NCI-H526 (cell line): ENCODE measurements at regions not wholly inside any gene's neighbourhood (a gene's known extent, or its start where the extent isn't known, plus 50 kb on each side); places are given as distances from the start of the nearest gene placed in this dataset.

Experiments used
- DNase-seq, 2 experiments: peaks; one replicate each; lab custom pipeline; 2025; lab: John Stamatoyannopoulos, UW

DNA sequence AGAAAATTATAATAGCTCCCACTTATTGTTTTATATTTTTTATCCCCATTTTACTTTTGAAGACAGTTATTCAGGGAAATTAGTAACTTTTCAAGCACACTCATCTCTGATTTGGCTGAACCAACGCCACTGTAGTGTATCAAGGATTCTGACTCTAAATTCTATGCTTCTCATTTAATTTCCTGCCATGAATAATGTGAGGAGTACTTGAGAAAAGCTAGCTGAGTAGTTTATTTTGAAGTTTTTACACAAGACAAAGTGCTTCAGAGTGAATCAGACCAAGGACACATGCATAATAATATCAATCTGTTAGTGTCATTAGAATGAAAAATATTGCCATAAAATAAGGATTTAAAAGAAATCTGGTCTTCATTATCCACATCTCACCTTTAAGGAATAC, 329.9 kb downstream of the SLITRK6 start:
- DNase-seq: no peak

DNA sequence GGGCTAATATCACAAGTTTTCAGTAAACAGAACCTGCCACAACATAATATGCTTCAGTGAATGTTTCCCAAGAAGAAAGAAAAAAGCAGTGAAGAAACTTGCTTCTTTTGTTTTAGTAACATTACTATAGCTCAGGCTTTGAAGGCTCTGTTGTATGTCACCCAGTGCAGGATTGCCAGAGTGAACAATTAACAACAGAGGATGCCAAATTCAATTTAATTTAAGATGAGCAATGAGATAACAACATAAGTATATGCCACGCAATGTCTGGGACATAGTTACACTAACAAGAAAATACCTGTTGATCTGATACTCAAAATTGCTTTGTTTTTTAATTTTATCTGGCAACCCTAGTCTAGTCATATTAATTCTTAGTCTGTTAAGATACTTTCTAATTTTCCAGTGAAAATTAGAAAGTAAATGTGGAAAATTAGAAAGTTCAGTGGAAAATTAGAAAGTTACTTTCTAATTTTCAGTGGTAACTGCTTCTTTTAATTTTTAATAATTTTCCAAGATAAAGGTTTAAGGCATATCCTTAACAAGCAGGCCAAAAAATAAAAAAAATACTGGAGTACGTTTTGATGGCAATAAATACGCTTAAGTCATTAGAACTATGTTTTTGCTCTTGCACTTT, 336.3 kb downstream of the SLITRK6 start:
- no peak for DNase-seq

DNA sequence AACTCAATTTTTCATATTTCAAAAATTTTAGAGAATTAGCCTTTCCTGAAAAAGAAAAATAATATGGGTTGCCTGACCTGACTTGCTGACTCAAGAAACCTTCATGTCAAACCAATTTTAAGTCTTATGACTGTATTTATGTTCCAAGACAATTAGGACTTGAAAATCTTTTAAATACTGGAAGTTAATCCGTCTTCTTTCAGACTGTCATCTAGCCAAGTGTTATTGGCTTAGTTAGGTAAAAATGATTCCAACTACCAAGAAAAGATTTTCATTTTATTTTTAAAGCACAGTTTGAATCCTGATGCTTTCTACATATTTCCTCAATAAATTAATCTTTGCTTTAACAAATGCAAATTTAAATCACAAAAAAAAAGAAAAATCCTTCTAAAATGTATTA, 337.6 kb downstream of the SLITRK6 start:
- no peak for DNase-seq

DNA sequence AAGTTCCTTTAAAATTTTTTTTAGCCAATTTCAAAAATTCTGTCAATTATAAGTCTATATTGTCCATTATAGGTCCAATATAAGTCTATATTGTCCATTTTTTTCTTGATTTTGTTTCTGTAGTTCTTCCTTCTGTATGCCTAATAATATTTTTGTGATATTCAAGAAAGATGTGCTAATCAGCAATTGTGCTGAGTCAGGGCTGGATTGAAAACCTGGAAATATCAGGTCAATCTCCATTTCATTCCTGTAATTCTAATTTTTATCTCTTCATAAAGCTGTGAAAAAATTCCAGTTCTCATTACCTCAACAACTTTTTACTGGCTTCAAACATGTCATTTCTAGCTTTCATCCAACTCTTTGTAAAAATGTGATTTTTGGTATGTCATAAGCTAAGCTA, 353.7 kb downstream of the SLITRK6 start:
- DNase-seq: no peak

DNA sequence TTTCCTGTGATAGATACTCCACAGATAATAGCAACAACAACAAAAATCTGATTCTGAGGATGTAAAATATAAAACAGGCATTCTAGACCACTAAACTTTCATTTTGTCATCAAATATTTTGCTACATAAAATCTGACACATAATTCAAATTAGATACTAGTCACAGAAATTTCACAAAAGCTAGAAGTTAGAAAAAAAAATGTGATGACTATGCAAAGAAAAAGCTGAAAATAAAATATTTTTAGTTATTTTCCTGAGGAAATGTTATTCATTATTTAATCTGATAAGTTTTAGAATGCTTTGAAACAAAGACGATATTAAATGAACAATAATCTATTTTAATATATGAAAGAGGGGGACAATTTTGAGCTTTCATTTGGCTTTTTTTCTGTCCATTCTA, 357.2 kb downstream of the SLITRK6 start:
- no peak for DNase-seq

DNA sequence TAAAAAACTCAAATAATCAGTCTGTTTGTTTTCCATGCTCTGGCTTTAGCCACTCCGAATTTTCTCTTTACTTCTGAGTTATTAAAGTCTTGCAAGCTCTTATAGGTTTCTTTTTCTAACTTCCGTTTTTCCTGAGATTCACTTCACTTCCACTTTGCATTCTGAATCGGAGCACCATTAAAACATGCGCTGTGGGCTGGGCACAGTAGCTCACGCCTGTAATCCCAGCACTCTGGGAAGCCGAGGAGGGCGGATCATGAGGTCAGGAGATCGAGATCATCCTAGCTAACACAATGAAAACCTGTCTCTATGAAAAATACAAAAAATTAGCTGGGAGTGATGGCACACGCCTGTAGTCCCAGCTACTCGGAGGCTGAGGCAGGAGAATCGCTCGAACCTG, 357.9 kb downstream of the SLITRK6 start:
- DNase-seq: no peak

DNA sequence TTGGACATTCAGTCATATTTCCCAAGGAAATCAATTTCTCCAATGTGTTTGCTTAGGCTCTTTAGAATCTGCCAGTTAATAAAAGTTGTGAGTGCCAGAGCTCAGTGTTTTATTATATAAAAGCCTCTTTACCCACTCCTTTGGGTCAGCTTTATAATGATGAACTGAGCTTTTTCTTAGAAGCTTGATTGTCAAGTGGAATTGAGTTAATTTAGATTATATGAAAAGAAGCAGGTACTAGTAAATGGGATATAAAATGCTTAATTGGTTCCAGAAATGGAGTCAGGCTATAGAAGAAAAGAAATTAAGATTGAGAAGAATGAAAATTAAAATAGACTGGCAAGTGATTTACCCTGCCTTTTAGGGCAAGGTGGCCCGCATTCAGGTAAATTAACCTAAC, 363.2 kb downstream of the SLITRK6 start:
- DNase-seq: no peak

DNA sequence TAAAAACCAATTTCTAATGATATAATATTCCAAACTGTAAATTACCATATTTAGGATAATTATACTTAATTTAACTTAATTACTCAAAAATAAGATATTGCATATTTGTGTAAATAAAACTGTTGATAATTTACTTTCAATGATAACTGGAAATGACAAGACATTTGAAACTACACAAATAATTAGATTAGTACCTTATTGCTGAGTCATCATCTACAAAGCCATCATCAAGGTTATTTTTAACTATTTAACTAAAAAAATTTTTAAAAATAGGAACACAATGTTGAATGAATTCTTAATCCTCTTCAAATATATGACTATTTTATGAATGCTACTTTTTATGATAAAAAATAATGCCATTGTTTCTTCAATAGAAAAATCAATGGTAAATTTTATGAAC, 364.3 kb downstream of the SLITRK6 start:
- no peak for DNase-seq

DNA sequence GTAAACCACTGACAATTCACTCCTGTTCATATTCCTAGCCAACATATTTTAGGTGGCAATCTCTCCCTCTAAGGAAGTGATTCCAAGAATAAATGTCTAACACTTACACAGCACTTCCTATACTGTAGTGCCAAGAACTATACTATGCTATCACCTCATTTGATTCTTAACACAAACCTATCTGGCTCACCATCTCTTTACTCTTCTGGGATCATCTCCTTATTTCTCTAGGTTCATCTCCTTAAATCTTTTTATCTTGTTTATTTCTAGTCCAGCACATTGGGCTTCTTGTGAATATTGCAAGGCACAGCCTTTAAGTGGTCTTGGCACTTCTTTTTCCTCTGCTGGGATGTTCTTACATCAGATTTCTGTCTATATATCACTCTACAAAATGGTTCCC, 366.3 kb downstream of the SLITRK6 start:
- no peak for DNase-seq

DNA sequence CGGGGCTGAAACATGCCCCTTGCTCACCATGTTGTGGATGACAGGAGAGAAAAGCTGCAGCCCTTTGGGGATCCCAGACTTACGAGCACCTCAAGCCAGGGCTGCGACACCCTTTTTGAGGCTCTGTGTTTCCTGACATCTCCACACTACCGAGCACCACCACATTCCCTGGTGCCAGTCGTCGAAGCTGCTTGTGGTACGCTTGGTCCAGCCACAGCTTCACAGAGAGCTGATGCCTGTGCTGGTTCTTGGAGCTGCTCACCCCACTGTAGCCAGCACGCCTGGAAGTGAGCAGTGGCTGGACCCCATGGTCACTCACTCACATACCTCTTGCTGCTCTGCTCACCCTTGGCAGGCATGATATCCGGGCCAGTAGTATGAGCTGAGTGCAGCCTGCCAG, 367.5 kb downstream of the SLITRK6 start:
- DNase-seq: no peak

DNA sequence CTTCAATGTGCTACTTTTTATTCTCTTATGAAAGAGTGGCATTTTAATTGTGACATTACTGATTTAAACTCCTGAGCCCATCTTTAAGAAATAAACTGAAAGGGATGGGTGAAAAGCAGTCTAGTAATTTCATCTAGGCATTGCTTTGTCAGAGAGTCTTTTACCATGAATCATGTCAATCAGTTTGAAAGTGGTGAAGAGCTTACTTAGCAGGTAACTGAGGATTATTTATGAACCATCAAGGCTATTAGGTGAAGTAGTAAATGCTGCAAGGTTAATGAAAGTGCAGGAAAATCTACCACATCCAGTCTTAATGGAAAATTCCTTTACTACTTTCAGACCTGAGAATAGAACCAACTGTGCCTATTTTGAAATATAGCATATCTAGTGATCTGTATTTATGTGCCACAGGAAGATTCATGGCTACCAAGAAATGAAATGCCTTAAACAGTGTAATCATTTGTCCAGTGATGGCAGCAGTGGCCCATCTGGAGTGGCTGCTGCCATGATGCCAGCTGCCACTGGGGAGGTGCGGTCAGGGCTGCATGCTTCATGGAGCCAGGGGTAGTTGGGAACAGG, 368.9 kb downstream of the SLITRK6 start:
- DNase-seq: no peak

DNA sequence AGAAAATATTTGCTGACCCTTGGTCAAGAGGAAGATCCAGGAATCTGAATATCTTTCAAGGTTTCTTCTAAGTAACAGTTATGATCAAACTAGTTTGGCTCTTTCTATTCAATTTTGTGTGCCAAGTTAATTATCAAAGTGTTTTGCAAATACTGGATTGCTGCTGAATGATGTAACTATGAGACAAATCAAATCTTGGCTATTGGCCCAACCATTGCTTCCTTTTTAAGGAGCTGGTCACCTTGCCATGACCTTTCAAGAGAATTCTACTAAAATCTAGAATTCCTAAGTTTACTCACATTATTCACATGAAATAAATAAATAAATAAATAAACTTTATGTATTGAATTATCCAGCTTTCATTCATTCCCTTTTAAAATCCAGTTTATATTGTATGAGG, 371.8 kb downstream of the SLITRK6 start:
- DNase-seq: no peak

DNA sequence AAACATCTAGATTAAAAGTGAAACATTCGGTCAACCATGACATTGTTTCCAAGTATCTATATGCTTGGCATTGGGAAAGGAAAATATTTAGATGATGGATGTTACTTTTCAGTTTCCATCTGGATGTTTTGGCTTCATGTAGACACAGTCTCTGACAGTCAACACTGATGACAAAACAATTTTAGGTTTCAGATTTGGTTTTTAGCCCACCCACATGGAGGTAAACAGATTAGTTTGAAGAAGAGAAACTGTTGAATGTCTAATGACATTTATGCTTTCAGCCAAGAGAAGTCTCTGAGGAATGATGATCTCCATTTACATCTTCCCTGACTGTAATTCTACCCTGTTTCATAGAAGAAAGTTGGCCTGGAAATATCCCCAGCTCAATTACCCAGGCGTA, 379.1 kb downstream of the SLITRK6 start:
- DNase-seq: no peak

DNA sequence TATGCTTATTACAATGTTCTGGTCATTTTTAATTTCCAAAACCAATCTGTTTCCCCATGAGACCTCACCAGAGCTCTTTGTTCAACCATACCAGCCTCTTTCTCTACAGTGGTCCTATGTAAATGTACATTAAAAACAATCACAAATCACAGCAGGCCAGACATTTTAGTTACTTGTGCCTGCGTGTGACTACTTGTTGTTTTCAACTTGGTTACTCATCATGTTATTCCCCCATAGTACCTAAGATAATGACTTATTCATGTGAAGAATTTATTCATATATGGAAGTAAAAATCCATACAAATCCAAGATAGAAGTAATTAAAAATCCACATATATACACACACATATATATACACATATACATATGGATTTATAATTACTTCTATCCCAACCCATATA, 379.6 kb downstream of the SLITRK6 start:
- DNase-seq: no peak

DNA sequence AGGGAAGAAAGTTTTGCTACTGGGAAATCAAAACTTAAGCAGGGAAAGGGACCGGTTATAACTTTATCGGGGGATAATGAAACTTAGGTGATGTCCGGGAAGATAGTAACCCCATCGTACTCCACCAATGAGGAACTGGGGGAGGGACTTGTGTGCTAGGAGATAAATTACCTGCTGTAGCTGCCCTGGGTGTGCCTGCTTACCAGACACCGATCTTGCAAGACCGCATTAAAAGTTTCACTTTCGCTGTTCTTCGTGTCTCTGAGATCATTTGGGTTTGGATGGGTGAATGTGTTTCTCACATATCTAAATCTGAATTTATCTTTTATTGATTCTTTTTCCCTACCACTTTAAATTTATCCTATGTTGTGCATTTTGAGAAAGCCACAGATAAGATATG, 381.4 kb downstream of the SLITRK6 start:
- DNase-seq: no peak

DNA sequence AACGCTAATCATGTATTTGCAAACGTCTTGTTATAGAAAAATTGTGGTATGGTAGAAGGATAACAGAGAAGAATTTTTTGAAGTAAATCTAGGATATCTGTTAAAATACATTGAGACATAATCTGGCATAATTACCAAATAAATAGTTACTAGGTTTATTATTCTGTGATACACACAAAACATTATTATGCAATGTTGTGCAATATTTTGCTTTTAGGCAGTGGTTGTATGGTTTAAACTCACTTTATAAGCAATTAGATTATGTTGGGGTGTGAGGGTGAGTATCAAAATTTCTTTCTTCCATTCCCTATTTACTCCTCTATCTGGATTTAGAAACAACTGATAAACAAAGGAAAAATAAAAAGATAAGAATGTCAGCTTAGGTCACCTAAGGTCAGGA, 385.6 kb downstream of the SLITRK6 start:
- no peak for DNase-seq

DNA sequence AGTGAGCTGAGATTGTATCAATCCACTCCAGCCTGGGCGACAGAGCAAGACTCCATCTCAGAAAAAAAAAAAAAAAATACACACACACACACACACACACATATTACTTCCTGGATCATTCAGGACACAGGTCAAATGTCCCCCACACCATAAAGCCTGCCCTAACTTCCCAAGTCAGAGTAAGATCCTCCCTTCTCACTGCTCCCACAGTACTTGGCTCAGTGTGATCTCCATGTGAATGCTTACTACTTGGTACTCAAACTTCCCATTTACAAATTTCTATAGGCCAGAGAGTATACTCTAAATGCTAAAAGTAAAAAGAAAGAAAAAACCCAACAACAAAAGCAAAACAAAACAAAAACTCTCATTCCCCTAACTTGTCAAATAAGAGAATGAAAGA, 386.8 kb downstream of the SLITRK6 start:
- DNase-seq: no peak

DNA sequence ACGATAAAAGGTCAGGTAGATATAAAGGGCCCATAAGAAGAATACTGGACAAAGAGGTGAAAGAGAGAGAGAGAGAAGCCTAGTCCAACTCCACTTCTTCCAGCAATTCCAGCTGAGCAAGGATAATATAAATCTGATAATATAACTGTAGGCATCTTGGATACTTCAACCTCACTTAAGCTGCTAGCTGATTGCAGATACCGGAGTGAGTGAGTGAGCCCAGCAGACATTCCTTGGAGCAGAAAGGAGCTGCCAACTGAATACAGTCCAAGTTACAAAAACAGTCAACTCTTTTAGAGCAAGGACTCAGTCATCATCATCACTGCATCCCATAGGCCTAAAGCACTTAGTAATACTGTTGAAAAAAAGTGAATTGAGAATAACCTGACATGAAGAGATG, 387.6 kb downstream of the SLITRK6 start:
- no peak for DNase-seq

DNA sequence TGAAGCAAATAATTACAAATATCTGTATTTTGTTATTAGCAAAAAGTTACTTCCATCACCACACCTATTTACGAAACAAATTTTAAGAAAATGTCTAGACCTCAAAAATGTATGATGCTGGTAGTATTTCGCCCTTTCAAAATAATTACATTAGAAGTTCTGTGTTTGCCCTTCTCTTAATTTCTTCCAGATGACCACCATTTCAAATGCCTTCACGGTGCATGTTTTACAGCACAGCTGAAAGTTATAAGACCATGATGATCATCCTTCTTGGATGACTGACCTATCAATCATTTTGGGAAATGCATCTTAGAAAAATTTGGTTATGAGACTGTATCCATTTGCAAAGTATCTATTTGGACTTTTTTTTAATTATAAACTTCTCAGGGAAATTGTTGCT, 390.8 kb downstream of the SLITRK6 start:
- DNase-seq: no peak

DNA sequence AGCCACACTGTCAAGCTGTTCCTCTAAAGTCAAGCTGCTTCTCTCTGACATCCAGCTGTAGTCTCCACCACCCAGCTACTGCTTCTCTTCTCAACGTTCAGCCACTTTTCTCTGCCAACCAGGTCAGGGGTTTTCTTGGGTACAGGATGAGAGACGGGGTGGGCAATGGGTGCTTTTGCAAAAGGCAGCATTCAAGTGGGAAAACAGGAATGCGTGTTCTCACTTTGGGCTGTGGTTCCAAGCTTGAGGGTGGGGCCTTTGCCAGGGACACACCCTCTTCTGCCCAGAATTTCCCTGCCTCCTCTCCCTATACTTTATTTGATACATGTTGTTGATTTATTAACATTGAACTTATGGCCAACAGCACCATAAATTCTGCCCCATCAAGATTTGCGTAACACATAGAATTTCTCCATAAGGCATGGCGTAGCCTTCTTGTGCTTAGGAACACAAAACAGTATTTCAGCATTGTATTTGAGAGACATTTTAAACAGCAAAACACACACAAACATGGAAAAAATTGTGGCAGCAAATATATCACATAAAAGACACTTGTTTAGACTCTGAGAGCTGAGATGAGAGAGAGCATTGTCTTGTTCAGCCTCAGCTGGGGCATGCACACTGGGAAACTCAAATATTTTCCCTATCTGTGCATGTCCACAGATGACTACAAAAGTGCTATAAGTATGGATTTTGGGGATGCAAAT, 392.8 kb downstream of the SLITRK6 start:
- no peak for DNase-seq

DNA sequence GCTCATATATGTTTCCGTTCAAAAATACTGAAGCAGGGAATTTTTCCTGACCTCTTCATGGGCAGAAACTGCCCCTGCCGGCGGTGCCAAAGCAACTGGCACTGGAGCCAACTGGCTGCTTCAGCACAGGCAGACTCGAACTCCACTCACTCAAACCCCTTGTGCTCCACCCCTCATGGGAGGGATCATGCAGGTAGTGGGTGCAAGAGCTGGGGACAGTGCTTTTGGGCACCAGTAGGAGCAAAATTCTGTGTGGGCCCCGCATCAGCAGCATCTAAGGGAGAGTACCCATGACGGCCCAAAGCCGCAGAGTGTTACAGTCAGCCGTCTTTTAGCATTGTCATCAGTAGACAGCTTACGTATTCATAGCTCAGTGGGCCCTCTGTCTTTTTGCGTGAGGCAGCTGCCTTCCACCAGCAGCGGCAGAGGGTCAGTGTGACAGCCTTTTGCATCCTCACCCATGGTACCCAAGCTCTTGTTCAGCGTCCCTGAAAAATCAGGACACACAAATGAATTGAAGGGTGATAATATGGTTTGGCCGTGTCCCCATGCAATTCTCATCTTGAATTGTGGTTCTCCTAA, 393.8 kb downstream of the SLITRK6 start:
- no peak for DNase-seq

DNA sequence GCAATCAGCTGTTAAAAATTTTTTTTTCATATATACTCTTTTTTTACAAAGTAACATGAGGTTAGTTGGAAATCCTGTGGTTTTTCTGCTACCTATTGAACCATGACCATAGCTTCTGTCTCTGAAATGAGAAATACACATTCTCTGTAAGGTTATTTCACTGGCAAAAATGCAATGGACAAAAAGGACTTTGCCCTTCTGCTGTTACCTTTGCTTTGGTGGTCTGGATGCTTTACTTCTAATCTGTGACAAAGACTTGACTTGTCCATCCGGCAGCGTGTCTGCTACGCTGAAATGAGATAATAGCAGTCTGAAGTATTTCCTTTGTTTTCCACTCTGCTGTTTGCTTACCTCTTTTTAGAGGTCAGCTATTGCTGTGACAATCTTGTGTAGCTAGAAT, 412.8 kb downstream of the SLITRK6 start:
- DNase-seq: peak; percentile 14 to 48

DNA sequence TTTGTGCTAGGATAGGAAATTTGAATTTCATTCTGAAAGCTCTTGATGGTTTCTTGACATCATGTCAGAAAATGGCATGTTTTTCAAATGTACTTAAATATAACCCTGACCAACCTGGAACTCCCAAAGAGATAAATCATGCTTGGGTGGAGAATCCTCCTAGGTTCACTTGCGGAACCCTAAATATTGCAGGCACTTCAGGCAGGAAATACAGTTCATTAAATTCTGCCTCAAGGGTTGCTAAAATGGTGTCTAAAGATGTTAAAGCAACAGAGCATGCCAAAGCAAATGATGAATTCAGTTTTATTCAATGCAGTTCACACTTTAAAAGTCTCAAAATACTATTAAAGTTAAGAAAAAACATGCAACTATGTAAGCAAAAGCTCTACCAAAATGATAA, 415.9 kb downstream of the SLITRK6 start:
- no peak for DNase-seq
